ENCODE measurements at regions not wholly inside any gene's neighbourhood (a gene's known extent, or its start where the extent isn't known, plus 50 kb on each side); places are given as distances from the start of the nearest gene placed in this dataset.
"Not testable (repeated sequence)": the region's sequence is repeated elsewhere in the genome, so short reads cannot be mapped to it uniquely, and the experiment has no call there.

GRCh38 chr16:88230967-88231615, 151.7 kb upstream of the ZNF469 start:
- FAIRE-seq: not testable (repeated sequence)

- FAIRE-seq: not testable (repeated sequence)
These were observed 150.9 kb upstream of the ZNF469 start for GRCh38 chr16:88231839-88232238.

- FAIRE-seq: not testable (repeated sequence)
These were observed 150.1 kb upstream of the ZNF469 start for GRCh38 chr16:88232401-88233258.

- FAIRE-seq: peak; percentile 73
These were observed 148.9 kb upstream of the ZNF469 start for GRCh38 chr16:88233621-88234420.

GRCh38 chr16:88234421-88235271, 148.1 kb upstream of the ZNF469 start:
- FAIRE-seq: peak; percentile 46

- not testable (repeated sequence) for FAIRE-seq
These were observed 147.1 kb upstream of the ZNF469 start for GRCh38 chr16:88235691-88236090.

GRCh38 chr16:88236229-88236628, 146.5 kb upstream of the ZNF469 start:
- peak; percentile 63 for FAIRE-seq

GRCh38 chr16:88237314-88237713, 145.4 kb upstream of the ZNF469 start:
- not testable (repeated sequence) for FAIRE-seq

GRCh38 chr16:88237761-88238415, 144.9 kb upstream of the ZNF469 start:
- not testable (repeated sequence) for FAIRE-seq

GRCh38 chr16:88238732-88239274, 144.0 kb upstream of the ZNF469 start:
- peak; percentile 98 for FAIRE-seq

GRCh38 chr16:88240118-88240517, 142.6 kb upstream of the ZNF469 start:
- FAIRE-seq: peak; percentile 9

- FAIRE-seq: not testable (repeated sequence)
These were observed 142.0 kb upstream of the ZNF469 start for GRCh38 chr16:88240776-88241175.

GRCh38 chr16:88241404-88242311, 141.1 kb upstream of the ZNF469 start:
- not testable (repeated sequence) for FAIRE-seq

GRCh38 chr16:88242312-88243295, 140.2 kb upstream of the ZNF469 start:
- not testable (repeated sequence) for FAIRE-seq

GRCh38 chr16:88243921-88244320, 138.8 kb upstream of the ZNF469 start:
- not testable (repeated sequence) for FAIRE-seq

- FAIRE-seq: not testable (repeated sequence)
These were observed 137.3 kb upstream of the ZNF469 start for GRCh38 chr16:88245241-88246081.

GRCh38 chr16:88246955-88247582, 135.7 kb upstream of the ZNF469 start:
- FAIRE-seq: not testable (repeated sequence)
